Mammary epithelial cell (primary cell): ENCODE measurements at regions not wholly inside any gene's neighbourhood (a gene's known extent, or its start where the extent isn't known, plus 50 kb on each side); places are given as distances from the start of the nearest gene placed in this dataset.

Experiments
- CTCF ChIP-seq, 2 donors: IDR thresholded peaks in 1 of 2; conservative IDR thresholded peaks in 1 of 2; 2 replicates each; pipeline ENCODE4 v1.5.1; 2011 to 2012; ENCODE audit warnings: inconsistent platforms in 2 of 2, low read length in 2 of 2, mild to moderate bottlenecking in 2 of 2, control low read depth in 1 of 2, low read depth in 1 of 2; ENCODE audit not compliant: insufficient read depth in 1 of 2; ENCODE audit errors: extremely low read depth in 1 of 2
- EZH2 ChIP-seq: IDR thresholded peaks from 2 replicates; pipeline ENCODE4 v1.6.1; 2012; ENCODE audit warnings: low read length, inconsistent platforms, borderline replicate concordance

GRCh38 chr10:84846658-84847316 lies 518.4 kb downstream of the CCSER2 start:
- no peak for TF ChIP-seq CTCF (conservative IDR thresholded peaks at IDR 0.05 in 1 of 2, IDR thresholded peaks at IDR 0.05 in 1 of 2; ENCODE audit: extremely low read depth in 1 of 2, insufficient read depth in 1 of 2, low read depth in 1 of 2, low read length in 2 of 2)
- no peak for TF ChIP-seq EZH2
